ENCODE measurements at regions not wholly inside any gene's neighbourhood (a gene's known extent, or its start where the extent isn't known, plus 50 kb on each side); places are given as distances from the start of the nearest gene placed in this dataset.

DNA sequence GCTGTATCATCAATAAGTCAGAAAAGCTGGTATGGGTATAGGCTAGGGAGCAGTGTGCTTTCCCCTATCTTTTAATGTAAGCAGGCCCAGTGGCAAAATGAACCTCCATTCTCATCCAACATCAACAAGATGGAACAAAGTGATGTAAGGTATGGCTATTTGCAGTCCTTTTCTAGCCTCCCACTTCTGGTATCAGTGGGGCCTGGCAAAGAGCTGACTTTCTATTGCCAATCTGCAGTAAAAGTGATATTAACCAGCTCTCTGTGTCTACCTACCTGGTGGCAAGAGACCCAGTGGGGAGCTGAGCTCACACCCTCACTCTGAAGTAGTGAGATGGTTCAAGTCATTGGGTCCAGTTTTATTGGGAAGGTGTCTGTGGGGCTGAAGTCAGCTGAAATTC is 1492.6 kb downstream of the CDH11 start:
- TF ChIP-seq CTCF (IDR thresholded peaks at IDR 0.05; ENCODE audit: low read depth, low read length): no peak
- in situ Hi-C loops (cut with HindIII; ENCODE audit: low sequenced_read_pairs): no loop called here
- no peak overlapping the region for H3K4me3 ChIP-seq (ENCODE audit: low read depth, low read length)
- no peak for DNase-seq (ENCODE audit: low read depth, low spot score)

- H3K4me3 ChIP-seq (ENCODE audit: low read depth, low read length): no peak overlapping the region
- in situ Hi-C loops (cut with HindIII; ENCODE audit: low sequenced_read_pairs): no loop called here
- no peak for DNase-seq (ENCODE audit: low read depth, low spot score)
- TF ChIP-seq CTCF (IDR thresholded peaks at IDR 0.05; ENCODE audit: low read depth, low read length): no peak
These were observed 1493.1 kb downstream of the CDH11 start for GRCh38 chr16:63628812-63629211.

DNA sequence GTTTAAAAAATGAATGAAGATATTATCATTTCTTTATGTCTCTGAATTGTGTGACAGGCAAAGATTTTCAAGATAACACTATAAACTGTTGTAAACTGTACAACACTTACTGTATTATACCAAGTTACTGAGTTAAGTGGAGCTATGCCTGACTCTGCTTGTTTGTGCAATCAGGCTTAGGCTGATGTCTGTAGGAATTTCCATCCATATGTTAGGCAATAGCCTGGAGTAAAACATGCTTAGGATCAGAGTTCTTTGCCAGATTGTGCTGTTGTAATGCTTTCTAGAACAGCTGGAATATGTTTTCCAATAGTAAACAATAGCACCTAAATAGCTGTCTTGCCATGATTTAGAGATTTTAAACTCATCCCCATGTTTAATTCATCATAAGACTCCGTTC is 1496.7 kb downstream of the CDH11 start:
- no peak for TF ChIP-seq CTCF (IDR thresholded peaks at IDR 0.05; ENCODE audit: low read depth, low read length)
- H3K4me3 ChIP-seq (ENCODE audit: low read depth, low read length): no peak overlapping the region
- in situ Hi-C loops (cut with HindIII; ENCODE audit: low sequenced_read_pairs): no loop called here
- DNase-seq (ENCODE audit: low read depth, low spot score): no peak

DNA sequence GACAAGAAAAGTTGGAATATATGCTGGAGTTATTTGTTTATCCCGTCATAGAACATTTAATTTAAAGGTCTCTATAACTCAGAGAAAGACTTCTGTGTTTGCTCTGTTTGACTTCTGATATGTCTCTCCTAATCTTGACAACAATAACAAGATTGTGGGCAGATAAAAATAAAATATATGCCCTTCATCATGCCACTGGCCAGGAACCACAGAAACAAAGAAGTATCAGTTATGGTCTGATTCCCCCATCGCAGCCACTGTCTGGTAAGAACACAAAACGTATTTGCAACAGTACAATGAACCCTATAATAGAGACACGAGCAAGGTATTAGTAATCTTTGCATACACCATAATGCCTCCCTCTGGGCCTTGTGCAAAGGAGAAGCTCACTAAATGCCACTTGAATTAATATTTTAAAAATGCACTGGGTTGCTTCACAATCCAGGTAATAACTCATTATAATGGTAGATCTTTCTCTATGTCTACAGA is 1498.3 kb downstream of the CDH11 start:
- H3K4me3 ChIP-seq (ENCODE audit: low read depth, low read length): no peak overlapping the region
- in situ Hi-C loops (cut with HindIII; ENCODE audit: low sequenced_read_pairs): no loop called here
- no peak for DNase-seq (ENCODE audit: low read depth, low spot score)
- no peak for TF ChIP-seq CTCF (IDR thresholded peaks at IDR 0.05; ENCODE audit: low read depth, low read length)

- in situ Hi-C loops (cut with HindIII; ENCODE audit: low sequenced_read_pairs): no loop called here
- H3K4me3 ChIP-seq (ENCODE audit: low read depth, low read length): no peak overlapping the region
- DNase-seq (ENCODE audit: low read depth, low spot score): no peak
- no peak for TF ChIP-seq CTCF (IDR thresholded peaks at IDR 0.05; ENCODE audit: low read depth, low read length)
These were observed 1502.9 kb downstream of the CDH11 start for GRCh38 chr16:63618896-63619485.

DNA sequence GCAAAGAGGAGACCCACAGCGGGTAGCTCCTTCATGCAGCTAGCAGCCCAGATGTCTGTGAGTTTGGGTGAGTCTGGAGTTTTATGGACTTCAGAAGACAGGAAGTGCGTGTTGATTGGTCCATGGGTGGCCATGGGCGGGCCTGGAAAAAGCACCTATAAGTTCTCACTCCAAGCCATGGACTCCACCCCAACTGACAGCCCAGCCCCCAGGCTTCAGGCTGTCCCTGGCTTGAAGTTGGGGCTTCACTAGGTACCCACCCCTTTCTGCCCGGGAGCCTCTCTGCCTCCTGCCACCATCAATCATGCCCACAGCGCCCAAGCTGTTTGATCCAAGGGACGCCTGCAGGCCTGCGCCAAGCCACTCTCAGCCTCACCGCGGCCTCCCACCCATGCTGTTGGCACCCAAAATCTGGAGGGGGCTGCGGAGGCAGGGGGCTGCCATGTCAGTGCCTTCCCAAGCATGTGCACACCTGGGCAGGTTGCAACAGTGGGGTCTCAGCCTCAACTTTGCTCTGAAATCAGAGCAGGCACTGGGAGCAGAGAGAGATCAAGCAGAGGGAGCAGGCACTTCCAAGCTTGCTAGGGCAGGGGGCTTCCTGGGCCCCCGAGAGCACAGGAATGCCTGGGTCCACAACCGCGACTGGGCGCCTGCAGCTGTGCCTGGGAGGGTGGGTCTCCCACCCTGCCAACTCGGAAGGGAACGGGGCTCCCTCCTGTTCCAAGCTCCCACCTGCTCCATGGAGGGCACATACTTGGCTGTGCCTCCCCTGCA is 1503.7 kb downstream of the CDH11 start:
- no peak for DNase-seq (ENCODE audit: low read depth, low spot score)
- no peak overlapping the region for H3K4me3 ChIP-seq (ENCODE audit: low read depth, low read length)
- no peak for TF ChIP-seq CTCF (IDR thresholded peaks at IDR 0.05; ENCODE audit: low read depth, low read length)
- in situ Hi-C loops (cut with HindIII; ENCODE audit: low sequenced_read_pairs): no loop called here
